GM18867 (cell line): ENCODE measurements at regions not wholly inside any gene's neighbourhood (a gene's known extent, or its start where the extent isn't known, plus 50 kb on each side); places are given as distances from the start of the nearest gene placed in this dataset.

Experiments
- ATAC-seq: cut with Tn5 transposase; IDR thresholded peaks from one replicate; pipeline ENCODE4 v1.9.1; 2021; ENCODE audit warnings: mild to moderate bottlenecking, moderate library complexity; ENCODE audit not compliant: unreplicated experiment

GRCh38 chr11:28526406-28526751 is 418.2 kb downstream of the METTL15 start:
- no peak for ATAC-seq

GRCh38 chr11:28525636-28526405 is 417.6 kb downstream of the METTL15 start:
- ATAC-seq = no peak

- no peak for ATAC-seq
Measured at GRCh38 chr11:28524098-28524497, 415.9 kb downstream of the METTL15 start.

DNA sequence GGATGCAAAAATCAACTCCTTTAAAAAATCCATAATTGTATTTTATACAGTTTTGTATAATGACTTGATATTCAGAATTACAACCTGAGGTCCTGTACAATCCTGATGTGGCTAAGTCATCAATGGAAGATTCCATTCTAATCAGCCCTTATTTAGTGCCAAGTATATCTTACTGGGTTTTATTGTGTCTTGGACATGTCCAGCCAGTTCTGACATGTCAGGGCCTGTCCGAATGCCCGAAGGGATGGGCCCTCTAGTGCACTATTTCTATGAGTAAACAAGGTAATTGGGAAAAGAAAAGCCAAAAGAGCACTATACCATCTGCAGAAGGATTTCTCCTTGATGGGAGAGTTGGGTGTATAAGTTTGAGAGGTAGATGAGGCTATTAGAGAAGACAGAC is 412.9 kb downstream of the METTL15 start:
- no peak for ATAC-seq

DNA sequence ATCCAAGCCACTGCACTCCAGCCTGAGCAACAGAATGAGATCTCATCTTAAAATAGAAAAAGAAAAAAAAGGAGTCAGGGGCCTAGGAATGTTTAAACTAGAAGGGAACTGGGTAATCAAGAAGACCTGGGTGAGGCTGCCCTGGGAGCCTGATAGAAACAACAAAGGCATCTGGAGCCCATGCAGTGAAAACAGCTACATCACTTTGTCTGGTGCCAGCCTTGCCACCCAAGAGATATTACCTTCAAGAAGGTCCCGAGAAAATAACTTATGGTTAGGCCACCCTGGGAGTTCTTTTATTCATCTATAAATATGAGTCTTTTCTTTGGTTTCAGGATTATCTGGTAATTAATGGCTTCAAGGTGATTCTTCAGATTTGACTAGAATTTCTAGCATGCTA is 412.1 kb downstream of the METTL15 start:
- no peak for ATAC-seq

DNA sequence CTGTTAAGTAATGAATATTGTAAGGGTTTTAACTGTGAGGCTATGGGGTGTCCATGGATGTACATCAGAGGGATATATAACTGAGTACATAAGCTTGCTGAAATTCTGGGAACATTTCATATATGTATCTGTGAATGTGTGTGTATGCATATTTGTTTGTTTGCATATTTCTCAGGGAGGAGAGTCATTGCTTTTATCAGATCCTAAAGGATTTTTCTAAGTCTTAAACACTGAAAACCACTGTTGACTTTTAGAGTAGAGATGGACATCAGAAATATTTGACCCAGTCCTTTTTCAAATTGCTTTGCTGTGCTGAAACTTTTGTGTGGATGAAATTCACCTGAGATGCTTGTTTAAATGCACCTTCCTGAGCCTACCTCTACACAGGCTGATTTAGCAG is 410.6 kb downstream of the METTL15 start:
- no peak for ATAC-seq

- no peak for ATAC-seq
Measured at GRCh38 chr11:28517621-28518020, 409.4 kb downstream of the METTL15 start.

DNA sequence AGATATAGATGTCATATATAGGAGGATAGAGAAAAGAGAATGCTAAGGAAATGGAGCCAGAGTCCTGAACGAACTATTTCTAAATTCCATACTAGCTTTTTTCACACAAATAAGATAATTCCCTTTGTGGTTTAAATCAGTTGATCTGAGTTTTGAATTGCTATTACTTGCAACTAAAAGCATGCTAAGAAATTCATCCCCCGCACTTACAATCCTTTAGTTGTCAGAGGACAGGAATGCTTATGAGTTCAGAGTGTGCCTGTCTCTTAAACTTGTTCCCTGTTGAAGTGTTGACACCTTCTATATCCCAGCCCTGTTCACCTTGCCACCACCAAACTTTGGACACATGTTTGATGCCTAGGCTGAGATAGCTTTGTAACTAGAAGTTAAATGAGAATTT is 406.2 kb downstream of the METTL15 start:
- no peak for ATAC-seq

DNA sequence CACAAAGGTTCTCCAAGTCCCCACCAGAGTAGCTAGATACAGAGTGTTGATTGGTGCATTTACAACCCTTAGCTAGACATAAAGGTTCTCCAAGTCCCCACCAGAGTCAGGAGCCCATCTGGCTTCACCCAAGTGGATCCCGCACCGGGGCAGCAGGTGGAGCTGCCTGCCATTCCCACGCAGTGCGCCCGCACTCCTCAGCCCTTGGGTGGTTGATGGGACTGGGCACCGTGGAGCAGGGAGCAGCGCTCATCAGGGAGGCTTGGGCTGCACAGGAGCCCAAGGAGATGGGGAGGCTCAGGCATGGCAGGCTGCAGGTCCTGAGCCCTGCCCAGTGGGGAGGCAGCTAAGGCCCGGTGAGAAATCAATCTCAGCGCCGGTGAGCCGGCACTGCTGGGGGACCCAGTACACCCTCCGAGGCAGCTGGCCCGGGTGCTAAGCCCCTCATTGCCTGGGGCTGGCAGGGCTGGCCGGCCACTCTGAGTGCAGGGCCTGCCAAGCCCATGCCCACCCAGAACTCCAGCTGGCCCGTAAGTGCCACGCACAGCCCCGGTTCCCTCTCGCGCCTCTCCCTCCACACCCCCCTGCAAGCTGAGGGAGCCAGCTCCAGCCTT is 404.1 kb downstream of the METTL15 start:
- ATAC-seq = no peak

DNA sequence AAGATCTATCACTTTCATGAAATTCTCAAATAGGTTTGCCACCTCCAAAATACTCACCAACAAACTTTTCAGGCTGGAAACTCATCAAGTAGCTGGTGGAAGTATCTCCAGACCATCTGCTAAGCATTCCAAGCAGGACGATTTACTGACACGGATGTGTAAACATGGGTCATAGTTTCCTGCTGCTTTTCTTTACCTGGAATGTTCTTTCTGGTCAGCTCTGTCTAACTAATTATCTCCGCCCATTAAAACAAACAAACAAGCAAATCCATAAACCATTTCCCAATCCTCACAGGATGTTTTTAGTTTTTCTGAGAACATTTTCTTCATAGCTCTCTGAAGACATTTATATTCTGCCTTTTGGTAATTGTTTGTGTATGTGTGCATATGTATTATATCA is 397.0 kb downstream of the METTL15 start:
- ATAC-seq = no peak

DNA sequence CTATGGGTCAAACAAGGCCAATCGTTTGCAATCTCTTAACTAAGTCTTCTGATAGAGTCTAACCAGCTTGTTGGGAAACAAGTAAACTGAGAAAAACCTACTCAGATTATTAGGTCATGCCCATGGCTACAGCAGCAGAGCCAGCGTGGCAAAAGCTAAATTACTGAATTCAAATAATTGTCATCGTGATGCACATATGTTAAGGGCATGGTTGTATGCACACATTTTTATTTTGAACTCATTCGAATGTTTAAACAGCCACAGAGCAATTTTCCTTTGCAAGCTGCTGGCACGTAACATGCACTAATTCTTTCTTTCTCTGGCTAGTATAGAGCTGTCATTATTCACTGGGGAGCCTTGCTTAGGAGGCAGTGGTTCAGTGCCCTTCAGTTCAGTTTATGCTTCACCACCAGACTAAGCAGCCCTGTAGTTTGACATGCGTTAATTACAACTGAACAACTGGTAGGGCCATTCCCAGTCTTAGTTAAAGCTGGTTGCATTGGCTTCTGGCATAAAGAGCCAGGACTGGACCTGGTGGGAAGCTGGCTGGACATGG is 396.4 kb downstream of the METTL15 start:
- ATAC-seq = no peak

DNA sequence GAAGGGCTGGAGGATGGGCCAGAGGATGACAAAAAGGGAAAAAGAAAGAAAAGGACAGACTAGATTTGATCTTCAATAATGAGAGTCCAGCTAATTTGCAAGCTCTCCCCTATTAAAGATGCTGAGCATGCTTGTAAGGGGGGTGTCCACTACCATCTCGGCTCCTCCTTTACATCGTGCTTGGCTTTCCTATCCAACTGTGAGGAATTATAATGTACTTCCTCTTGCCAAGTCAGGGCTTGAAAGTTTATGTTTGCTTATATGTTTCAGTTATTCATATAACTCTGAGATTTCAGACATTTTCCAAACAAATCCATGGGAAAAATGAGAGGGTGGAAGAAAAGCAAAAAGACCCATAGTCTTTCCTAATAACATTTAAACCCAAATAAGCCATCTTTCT is 387.1 kb downstream of the METTL15 start:
- ATAC-seq = no peak

DNA sequence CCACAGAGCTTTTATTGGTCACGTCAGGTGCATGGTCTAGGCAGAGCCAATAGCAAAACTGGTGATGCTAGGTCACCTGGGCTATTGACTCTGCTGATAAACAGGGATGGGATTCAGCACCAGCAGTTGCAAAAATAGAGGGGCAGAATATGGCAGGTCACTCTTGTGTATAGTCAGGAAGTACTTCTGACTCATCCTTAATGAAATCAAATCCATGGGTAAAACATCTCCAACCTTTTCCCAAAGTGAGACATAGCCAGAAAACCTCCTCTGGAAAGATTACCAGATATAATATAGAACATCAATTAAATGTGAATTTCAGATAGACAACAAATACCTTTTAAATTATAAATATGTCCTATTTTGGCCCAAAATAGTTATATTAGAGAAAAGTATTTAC is 383.2 kb downstream of the METTL15 start:
- no peak for ATAC-seq

GRCh38 chr11:28490773-28491382 is 382.7 kb downstream of the METTL15 start:
- ATAC-seq = no peak

DNA sequence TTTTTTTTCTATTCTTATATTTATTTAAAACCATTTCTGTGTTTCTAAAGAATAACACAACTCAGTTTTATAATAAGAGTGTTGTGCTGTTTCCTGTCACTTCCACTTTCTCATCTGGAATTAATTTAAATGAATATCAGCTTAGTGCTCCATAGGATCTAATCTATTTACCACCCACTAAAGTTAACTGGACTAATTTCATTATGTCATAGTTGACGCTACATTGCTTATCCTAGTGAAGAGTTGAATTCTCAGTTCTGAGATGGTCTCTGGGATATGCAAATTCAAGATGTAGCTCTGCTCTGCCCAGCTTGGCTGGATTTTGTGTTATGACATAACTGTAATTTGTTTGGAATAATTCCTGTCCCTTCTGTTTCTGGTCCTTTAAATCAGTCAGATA is 380.1 kb downstream of the METTL15 start:
- no peak for ATAC-seq

GRCh38 chr11:28483072-28483867 is 375.1 kb downstream of the METTL15 start:
- no peak for ATAC-seq

DNA sequence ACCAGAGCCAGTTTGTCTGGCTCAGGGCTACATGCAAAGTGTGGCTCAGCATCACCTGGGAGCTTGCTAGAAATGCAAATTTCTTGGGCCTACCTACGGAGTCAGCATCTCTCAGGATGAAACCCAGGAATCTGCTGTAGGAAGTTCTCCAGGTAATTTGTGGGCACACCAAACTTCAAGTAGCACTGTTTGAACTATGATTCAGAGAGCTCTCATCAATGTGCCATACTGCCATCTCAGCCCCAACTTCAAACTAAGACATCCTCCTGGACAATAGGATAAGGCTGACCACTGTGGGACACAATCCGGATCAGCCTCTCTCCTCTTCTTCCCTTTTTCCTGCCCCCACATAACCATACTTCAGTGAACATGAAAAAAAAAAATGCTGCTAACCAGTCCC is 374.5 kb downstream of the METTL15 start:
- ATAC-seq = no peak

DNA sequence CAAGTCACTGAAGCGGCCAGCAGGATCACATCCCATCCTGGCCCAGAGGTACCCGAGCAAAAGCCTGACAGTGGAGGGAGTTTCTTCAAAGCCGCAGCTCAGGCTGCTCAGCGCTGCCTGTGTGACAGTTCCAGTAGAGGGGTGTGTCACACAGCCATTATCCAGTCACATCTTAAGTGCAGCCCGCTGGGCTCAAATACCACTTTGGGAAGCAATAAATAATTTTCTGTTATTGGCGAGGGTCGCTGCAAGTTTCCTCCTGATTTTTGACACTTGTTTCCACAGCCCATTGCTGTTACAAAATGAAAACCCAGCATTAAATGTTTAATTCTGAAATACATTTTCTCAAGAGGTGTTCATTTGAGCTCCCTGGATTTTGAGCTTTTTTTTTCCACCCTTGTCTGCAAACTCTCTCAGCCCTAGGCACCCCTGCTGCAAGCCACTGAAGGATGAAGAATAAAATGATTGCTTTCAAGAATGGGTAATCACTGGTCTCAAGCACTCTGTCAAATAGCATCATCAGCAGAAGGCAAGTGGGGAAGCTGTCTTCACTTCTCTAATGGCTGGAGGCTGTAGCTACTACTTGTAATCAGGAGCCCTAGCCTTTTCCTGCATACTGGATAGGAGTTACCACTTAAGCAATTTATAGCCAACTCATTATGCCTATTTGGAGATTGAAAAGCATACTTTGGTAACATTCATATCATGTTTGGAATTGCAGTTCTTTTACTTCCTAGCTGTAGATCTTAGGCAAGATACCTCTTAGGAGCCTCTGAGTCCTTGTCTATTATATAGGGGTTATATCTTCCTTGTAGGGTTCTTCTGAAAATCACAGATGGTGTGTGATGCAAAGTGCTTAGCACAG is 373.7 kb downstream of the METTL15 start:
- ATAC-seq = no peak

DNA sequence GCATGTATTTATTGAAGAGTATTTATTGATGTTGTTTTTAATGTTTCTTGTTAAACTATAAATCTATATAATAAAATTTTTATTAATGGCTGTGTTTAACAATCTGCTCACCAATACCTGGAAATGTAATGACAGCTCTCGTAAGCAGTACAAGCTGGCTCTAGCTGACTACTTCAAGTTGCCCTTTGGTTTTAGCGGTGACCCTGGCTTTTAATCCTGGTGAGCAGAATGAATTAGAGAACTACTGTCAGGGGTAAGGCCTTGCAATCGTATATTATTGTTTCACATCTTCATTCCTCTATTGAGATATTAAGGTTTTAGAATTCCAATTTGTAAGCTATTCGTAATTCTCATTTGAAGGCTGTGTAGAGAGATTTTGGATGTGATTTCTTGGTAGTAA is 372.2 kb downstream of the METTL15 start:
- no peak for ATAC-seq

DNA sequence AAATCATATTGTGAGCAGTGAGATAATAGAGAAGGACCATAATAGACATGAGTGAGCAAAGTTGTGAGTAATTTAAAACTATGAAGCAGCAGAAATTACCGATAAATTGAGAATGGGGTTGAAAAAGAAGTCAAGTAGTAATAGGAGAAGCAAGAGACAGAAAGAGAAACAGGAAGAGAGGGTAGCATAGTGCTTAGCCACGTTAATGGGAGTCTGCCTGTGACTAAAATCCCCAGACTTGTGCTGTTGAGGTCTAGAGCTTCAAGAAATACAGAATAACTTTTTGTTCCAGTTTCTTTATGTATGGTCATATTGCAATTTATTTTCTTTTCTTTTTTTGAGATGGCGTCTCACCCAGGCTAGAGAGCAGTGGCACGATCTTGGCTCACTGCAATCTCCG is 368.7 kb downstream of the METTL15 start:
- ATAC-seq = no peak
